Breast epithelium (tissue), 3 donors: ENCODE measurements at regions not wholly inside any gene's neighbourhood (a gene's known extent, or its start where the extent isn't known, plus 50 kb on each side); places are given as distances from the start of the nearest gene placed in this dataset.

Experiments used
- POLR2A ChIP-seq: fragments of 450-650 bp; IDR thresholded peaks from one replicate; pipeline ENCODE4 v1.6.1; 2016; ENCODE audit warnings: antibody characterized with exemption, mild to moderate bottlenecking, moderate library complexity
- TF ChIP-seq, protein P1 (sequence below), 3 donors: fragments of 450-650 bp; IDR thresholded peaks; one replicate each; pipeline ENCODE4 v1.5.1; 2016 to 2017; ENCODE audit warnings: antibody characterized with exemption in 3 of 3, mild to moderate bottlenecking in 3 of 3, moderate library complexity in 3 of 3

DNA sequence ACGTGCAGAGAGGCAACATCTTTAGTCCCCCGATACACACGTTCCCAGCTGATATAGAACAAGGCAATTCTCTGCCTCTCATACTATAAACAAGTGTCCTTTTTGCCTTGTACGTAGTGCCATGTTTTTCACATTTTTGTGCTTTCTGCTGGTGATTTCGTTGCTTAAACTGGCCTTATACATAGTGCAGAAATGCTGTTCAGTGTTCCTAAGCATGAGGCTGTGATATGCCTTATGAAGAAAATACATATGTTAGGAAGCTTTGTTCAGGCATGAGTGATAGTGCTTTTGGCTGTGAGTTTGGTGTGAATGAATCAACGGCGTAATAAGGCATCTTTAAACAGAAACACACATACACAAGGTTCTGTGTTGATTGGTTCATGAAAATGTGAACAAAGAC is 77.2 kb downstream of the KATNIP start:
- TF ChIP-seq, protein P1, sequence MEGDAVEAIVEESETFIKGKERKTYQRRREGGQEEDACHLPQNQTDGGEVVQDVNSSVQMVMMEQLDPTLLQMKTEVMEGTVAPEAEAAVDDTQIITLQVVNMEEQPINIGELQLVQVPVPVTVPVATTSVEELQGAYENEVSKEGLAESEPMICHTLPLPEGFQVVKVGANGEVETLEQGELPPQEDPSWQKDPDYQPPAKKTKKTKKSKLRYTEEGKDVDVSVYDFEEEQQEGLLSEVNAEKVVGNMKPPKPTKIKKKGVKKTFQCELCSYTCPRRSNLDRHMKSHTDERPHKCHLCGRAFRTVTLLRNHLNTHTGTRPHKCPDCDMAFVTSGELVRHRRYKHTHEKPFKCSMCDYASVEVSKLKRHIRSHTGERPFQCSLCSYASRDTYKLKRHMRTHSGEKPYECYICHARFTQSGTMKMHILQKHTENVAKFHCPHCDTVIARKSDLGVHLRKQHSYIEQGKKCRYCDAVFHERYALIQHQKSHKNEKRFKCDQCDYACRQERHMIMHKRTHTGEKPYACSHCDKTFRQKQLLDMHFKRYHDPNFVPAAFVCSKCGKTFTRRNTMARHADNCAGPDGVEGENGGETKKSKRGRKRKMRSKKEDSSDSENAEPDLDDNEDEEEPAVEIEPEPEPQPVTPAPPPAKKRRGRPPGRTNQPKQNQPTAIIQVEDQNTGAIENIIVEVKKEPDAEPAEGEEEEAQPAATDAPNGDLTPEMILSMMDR (IDR thresholded peaks at IDR 0.05), result no peak
- no peak for TF ChIP-seq POLR2A
